ENCODE measurements at regions not wholly inside any gene's neighbourhood (a gene's known extent, or its start where the extent isn't known, plus 50 kb on each side); places are given as distances from the start of the nearest gene placed in this dataset.

- no peak for TF ChIP-seq EZH2 (IDR thresholded peaks at IDR 0.05; ENCODE audit: insufficient read depth, poor library complexity, severe bottlenecking)
- TF ChIP-seq EZH2phosphoT487 (IDR thresholded peaks at IDR 0.05; ENCODE audit: insufficient read depth, low read depth) = no peak
Measured at GRCh38 chr14:101353422-101353821, 207.9 kb upstream of the DIO3 start.
